ENCODE measurements at regions not wholly inside any gene's neighbourhood (a gene's known extent, or its start where the extent isn't known, plus 50 kb on each side); places are given as distances from the start of the nearest gene placed in this dataset.
"Not testable (repeated sequence)": the region's sequence is repeated elsewhere in the genome, so short reads cannot be mapped to it uniquely, and the experiment has no call there.

DNA sequence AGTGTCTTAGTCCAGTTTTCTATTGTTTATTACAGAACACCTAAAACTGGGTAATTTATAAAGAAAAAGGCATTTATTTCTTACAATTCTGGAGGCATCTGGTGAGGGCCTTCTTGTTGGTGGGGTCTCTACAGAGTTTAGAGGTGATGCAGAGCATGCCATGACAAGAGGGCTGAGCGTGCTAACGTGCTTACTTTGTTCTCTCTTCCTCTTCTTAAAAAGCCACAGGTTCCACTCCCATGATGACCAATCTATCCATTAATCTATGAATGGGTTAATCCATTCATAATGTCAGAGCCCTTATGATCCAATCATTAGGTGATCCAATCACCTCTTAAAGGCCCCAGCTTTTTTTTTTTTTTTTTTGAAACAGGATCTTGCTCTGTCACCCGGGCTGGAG is 291.5 kb upstream of the GALNTL6 start:
- no peak for DNase-seq

DNA sequence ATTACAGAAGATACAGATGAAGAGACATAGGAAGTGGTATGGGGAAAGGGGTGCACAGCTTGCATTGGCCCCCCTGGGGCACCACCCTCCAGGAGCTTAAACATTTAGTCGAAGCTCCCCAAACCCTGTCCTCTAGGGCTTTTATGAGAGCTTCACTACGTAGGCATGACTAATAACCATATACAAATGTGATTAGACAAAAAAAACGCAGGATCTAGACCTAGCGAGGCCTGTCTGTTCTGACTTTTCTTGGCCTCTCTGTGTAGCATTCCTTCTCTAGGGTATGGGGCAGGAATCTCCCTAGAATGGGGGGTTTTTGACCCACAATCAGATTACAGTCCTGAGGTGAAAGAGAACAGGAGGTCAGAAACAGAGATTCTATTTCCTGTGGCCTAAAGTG is 293.7 kb upstream of the GALNTL6 start:
- DNase-seq: no peak

- no peak for DNase-seq
Measured at GRCh38 chr4:171517883-171518282, 295.3 kb upstream of the GALNTL6 start.

DNA sequence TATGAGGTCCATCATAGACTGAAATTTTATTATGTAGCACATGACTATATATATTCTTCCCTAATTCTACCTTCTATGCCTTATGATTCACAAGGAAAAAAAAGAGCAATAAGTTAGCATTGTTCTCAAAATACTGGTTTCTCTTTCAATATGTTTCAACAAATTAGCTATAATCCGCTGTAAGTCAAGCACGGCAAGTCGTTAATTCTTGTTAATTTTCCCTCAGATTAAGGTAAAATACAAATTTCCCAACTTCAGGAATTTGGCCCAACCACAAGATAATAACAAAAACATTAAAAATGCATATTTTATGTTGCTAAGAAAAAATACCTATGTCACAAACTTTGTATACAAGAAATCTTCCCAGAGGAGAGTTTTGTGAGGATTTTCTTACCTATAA is 296.5 kb upstream of the GALNTL6 start:
- no peak for DNase-seq

DNA sequence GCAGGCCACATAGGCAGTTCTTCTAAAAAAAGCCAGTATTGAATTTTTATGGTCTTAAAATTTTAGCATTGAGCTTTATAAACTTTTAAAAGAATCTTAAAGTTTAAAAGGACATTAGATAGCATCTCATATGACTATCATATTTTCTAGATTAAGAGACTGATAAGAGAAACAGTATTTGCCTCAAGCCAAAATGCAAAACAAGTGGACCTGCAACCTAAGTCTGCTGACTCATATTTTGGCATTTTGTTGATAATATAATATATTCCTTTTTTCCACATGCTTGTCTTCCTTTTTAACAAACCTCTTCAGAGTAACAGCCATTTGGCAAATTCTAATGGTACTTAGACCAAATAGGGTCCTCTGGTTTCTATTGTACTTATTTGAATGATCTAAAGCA is 328.5 kb upstream of the GALNTL6 start:
- DNase-seq: no peak

DNA sequence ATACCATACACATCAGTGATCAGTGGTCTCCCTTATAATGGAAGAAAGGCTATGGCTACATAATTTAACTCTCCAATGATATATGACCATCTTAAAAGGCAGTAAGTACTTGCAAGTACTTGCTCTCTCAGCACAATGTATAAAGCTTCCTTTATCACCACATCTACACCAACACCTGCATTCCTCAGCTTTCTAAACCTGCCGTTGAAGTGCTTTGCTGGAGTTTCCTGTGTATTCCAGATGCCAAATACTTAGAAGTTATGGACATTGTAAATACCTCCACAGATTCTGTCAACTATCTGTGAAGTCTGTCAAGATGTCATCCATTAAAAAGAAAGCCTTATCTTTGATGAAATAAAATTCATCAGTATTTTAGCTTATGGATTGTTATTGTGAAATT is 335.0 kb upstream of the GALNTL6 start:
- DNase-seq: no peak

DNA sequence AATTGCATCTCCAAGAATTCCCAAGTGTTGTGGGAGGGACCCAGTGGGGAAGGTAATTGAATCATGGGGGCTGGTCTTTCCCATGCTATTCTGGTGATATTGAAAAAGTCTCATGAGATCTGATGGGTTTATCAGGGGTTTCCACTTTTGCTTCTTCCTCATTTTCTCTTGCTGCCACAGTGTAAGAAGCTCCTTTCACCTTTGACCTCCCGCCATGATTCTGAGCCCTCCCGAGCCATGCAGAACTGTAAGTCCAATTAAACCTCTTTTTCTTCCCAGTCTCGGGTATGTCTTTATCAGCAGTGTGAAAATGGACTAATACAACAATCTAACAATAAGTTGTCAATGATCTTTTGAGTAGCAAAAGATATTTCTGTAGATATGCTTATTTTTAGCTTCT is 338.1 kb upstream of the GALNTL6 start:
- DNase-seq: not testable (repeated sequence)

DNA sequence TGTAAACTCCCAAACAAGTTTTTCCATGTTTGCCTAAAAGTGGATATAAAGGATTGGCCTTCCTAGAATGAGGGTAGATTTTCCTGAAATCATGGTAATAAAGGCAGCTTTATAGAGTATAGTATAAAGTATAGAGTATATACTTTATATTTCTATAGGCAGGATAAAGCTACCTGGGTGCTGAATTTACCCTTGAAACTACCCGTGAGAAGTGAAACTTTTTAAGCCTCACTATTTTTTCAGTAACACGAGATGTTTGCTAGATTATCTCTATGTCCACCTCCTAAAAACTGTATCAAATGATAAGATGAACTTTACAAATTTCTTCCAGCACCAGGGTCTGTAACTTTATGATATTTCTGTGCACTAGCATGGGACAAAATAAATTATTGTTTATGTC is 340.0 kb upstream of the GALNTL6 start:
- no peak for DNase-seq

GRCh38 chr4:171472230-171472629 is 341.0 kb upstream of the GALNTL6 start:
- DNase-seq: no peak

- no peak for DNase-seq
Measured at GRCh38 chr4:171464499-171464898, 348.7 kb upstream of the GALNTL6 start.

- DNase-seq: no peak
Measured at GRCh38 chr4:171461191-171461590, 352.0 kb upstream of the GALNTL6 start.

DNA sequence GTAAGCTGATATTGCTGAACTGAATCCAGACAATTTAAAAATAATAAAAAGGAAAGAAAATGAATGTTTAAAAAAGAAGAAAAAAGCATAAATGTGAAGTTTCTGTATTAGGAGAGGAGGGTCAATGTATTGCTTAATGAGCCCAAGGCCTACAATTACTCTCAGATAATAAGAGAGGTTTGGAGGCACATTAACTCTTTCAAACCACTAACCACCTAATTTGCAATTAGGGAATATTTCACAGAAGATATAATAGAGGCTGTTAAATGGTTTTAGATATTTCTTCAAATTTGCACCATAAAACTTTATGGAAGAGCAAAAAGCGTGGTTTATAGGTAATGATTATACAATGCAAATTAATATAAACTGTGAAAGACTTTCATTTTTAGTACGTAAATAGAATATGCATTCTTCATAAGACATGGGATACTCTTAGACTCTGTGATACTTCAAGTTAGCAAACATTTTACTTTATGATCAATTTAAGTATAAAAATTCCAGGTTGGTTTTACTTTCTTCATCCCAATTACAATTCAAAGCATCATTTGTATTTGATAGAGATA is 364.2 kb upstream of the GALNTL6 start:
- no peak for DNase-seq

DNA sequence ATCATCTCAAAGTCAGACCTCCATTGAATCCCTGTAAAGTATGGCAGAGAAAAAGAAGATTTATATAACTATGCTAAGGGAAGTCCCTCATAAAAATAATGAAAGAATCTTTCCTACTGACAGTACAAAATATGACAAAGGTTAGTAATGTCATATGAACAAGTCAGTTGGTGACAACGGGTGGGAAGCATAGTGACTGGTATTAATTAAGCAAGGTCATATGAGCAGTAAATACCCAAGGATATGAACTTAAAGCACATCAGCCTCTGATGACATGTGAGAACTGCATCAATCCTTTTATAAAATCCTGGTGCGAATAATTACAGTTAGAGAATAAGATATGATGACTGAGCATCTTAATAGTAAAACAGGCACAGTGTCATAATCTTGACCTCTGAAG is 364.8 kb upstream of the GALNTL6 start:
- DNase-seq: no peak

GRCh38 chr4:171441300-171441941 is 371.8 kb upstream of the GALNTL6 start:
- DNase-seq: no peak

DNA sequence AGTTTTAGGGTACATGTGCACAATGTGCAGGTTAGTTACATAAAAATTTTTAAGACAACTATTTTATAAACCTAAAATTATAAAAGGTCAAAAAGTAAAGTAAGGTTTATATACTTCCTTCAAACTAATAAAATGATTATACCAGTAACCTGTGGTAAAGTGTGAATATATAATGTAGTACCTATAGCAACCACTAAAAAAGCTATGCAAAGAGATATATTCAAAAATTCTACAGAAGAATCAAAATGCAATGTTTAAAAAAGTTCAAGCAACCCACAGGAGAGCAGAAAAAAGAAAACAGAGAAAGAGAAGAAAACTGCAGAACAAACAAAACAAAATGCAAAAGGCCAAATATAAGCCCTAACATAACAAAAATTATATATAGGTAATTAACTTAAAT is 379.5 kb upstream of the GALNTL6 start:
- no peak for DNase-seq

DNA sequence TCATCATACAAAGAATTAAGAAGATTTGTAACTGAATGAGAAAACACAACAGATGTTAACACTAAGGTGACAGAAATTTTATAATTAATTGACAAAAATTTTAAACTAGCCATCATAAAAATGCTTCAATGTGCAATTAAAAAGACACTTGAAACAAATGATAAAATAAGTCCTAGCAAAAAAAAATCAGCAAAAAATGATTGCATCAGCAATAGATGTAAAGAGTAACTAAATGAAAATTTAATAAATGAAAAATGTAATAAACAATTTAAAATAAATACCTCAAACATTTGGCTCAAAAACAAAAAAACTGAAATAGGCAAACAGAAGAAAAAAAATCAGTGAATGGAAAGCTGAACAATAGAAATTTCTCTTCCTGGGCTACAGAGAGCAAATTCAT is 380.7 kb upstream of the GALNTL6 start:
- DNase-seq: no peak

- DNase-seq: no peak
Measured at GRCh38 chr4:171430495-171430894, 382.7 kb upstream of the GALNTL6 start.

DNA sequence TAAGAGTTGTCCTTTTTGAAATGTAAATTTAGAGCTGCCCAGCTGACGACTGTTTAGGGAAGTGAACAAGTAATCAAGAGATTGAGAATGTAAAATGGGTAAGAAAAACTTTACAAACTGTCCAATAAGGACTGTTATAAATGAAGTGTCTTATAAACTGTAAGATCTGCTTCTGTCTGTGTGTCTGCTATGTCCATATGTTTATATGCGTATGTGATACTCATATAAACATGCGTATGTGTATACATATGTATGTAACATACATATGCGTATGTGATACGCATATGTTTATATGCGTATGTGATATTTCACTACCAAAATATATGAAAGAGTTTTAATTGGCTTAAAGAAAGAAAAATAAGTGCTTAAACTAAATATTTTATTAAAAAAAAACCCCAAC is 416.0 kb upstream of the GALNTL6 start:
- DNase-seq: no peak

DNA sequence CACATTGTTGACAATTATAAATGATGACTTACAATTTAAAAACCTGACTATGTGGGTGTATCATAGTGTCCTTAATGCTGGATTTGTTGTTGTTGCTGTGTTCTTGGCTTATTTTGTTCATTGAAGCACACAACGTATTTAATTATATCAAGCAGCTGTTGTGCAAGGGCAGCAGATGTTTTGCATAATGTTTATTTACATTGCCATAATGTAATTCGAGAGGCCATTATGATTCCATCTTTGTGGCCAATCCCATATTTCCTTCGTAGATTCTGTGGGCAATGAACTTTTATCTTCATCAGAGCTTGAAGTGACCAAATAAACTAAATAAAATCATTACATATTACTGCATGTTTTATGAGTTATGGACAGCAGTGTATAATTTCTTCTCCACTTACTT is 422.6 kb upstream of the GALNTL6 start:
- no peak for DNase-seq

GRCh38 chr4:171378323-171378722 is 434.9 kb upstream of the GALNTL6 start:
- DNase-seq: no peak

DNA sequence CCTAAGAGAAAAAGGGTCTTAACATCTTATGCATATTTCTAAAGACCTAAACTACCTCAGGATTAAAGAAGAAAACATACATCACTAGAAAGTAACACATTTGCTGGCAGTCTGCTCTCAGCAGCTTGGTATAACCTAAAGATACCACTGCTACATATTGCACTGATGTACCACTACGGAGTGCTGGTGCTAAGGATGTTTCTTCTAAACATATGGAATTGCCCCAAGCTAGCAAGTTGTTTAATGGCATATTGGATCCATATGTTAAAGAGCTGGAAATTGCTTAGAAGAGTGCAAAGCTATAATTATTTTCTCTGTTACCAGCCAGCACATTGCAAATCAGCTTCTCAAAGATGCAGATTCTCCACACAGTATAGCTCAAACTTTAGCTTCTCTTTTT is 436.5 kb upstream of the GALNTL6 start:
- no peak for DNase-seq

DNA sequence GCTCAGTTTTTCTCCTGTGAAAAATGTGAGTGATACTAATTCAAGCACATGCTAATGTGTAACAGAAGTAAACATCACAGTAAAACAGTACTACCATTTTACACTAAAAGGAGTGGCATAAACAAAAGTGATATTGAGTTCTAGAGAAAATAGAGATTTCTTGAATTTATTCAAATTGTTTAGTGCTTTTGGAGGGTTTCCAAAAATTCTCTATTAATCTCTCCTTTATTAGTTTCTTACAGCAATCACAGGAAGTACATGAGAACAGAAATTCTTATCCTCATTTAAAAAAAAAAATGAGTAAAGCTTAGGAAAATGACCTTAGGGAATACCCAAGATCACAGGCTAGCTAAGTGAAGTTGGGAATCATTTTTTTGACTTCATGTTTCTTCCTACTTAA is 459.7 kb upstream of the GALNTL6 start:
- DNase-seq: no peak

DNA sequence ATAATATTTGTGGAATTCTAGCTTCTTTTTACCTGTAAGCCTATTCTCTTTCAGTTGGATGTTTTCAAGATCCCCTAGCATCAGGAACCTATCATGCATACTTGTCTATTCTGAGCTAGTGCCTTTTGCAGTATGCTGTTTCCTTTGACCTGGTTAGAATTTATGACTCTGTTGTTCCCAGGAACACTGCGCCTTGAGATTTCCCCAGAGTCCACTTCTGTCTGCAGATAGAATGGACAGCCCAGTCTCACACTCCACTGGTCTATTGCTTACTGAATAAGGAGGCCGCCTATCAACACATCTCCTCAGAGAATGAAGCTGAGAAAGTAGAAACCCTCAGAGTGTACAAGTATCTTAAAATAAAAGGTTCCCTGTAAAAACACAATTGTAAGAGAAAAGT is 465.1 kb upstream of the GALNTL6 start:
- DNase-seq: no peak

GRCh38 chr4:171342646-171343045 is 470.6 kb upstream of the GALNTL6 start:
- no peak for DNase-seq

GRCh38 chr4:171340258-171340657 is 472.9 kb upstream of the GALNTL6 start:
- DNase-seq: no peak
